ENCODE measurements at regions not wholly inside any gene's neighbourhood (a gene's known extent, or its start where the extent isn't known, plus 50 kb on each side); places are given as distances from the start of the nearest gene placed in this dataset.

DNA sequence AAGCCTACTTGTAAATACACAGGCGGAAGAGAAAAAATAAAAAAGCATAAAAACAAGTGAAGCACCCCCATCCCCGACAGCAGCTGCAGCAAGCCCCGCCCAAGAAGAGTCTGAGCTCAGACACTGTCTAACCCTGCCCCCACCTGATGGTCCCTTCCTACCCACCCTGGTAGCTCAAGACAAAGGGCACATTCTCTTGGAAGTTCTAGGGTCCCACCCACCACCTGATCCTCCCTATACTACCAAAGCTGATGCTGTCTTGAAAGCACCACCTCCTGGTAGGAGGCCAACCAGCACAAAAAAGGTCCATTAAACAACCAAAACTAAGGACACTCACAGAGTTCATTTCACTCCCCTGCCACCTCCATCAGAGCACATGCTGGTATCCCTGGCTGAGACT lies 308.2 kb downstream of the KLHL13 start:
- peak in 1 of 2 donors; percentile 48 for DNase-seq (ENCODE audit: low spot score in 2 of 2)
- no peak overlapping the region for H3K4me3 ChIP-seq (ENCODE audit: low read depth, poor library complexity, severe bottlenecking)
- intact Hi-C loops (cut with DNase I; ENCODE audit: low total_unique reads), result no loop called here
- no peak for TF ChIP-seq POLR2A (IDR thresholded peaks at IDR 0.05)
- TF ChIP-seq, protein P1, sequence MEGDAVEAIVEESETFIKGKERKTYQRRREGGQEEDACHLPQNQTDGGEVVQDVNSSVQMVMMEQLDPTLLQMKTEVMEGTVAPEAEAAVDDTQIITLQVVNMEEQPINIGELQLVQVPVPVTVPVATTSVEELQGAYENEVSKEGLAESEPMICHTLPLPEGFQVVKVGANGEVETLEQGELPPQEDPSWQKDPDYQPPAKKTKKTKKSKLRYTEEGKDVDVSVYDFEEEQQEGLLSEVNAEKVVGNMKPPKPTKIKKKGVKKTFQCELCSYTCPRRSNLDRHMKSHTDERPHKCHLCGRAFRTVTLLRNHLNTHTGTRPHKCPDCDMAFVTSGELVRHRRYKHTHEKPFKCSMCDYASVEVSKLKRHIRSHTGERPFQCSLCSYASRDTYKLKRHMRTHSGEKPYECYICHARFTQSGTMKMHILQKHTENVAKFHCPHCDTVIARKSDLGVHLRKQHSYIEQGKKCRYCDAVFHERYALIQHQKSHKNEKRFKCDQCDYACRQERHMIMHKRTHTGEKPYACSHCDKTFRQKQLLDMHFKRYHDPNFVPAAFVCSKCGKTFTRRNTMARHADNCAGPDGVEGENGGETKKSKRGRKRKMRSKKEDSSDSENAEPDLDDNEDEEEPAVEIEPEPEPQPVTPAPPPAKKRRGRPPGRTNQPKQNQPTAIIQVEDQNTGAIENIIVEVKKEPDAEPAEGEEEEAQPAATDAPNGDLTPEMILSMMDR (IDR thresholded peaks at IDR 0.05), result no peak
- 72 to 88% methylated on average over 3 of the region's 3 CpGs for WGBS, 2 donors

- intact Hi-C loops (cut with DNase I; ENCODE audit: low total_unique reads), result no loop called here
- WGBS, 2 donors, result 29 to 65% methylated on average over 1 of the region's 1 CpG
Observed at GRCh38 chrX:117803463-117803862, 313.1 kb downstream of the KLHL13 start.

DNA sequence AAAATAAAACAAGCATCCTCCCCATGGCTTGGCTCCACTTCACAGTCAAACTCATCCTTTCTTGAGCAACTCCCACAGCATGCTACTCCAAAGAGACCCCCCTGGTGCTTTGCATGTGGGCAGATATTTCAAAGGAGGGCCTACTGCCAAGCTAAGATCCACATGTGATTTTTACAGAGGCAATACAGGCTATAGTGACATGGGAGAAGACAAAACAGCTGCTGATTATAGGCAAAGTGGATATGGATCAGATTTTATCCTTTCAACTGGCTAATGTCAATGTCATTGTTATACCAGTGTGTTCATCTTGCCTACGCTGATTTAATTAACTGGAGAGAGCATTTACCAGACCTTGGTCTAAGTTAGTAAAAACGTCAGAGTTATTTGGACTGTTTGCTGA lies 328.3 kb downstream of the KLHL13 start:
- intact Hi-C loops (cut with DNase I; ENCODE audit: low total_unique reads), result no loop called here
- no peak for DNase-seq (ENCODE audit: low spot score in 2 of 2)
- H3K4me3 ChIP-seq (ENCODE audit: low read depth, poor library complexity, severe bottlenecking), result no peak overlapping the region
- WGBS, 2 donors, result 54 to 64% methylated on average over 2 of the region's 2 CpGs
- no peak for TF ChIP-seq POLR2A (IDR thresholded peaks at IDR 0.05)
- TF ChIP-seq, protein P1 (IDR thresholded peaks at IDR 0.05), result no peak

More at GRCh38 chrX:117803463-117803862, 313.1 kb downstream of the KLHL13 start:
- H3K4me3 ChIP-seq (ENCODE audit: low read depth, poor library complexity, severe bottlenecking), result no peak overlapping the region
- no peak for DNase-seq (ENCODE audit: low spot score in 2 of 2)
- TF ChIP-seq, protein P1 (IDR thresholded peaks at IDR 0.05), result no peak
- TF ChIP-seq POLR2A (IDR thresholded peaks at IDR 0.05), result no peak

DNA sequence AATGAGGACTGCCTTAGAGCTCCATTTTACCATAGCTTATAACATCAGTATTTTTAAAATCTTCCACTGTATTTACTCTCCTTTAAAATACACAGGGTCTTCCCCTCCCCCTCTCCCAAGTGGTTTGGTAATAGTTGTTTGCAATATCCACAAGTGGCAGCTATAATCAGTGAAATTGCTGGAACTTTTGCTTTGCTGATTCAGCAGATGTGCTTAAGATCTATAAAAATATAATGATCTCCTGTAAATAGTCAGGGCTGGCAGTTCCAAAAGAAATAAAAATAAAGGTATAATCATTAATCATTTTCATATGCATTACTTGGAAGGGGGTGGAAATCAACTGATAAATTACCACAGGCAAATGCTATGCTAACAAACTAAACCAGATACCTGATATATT lies 345.2 kb downstream of the KLHL13 start:
- H3K4me3 ChIP-seq (ENCODE audit: low read depth, poor library complexity, severe bottlenecking), result no peak overlapping the region
- intact Hi-C loops (cut with DNase I; ENCODE audit: low total_unique reads), result no loop called here
- TF ChIP-seq, protein P1 (IDR thresholded peaks at IDR 0.05), result no peak
- no peak for TF ChIP-seq POLR2A (IDR thresholded peaks at IDR 0.05)
- no peak for DNase-seq (ENCODE audit: low spot score in 2 of 2)

DNA sequence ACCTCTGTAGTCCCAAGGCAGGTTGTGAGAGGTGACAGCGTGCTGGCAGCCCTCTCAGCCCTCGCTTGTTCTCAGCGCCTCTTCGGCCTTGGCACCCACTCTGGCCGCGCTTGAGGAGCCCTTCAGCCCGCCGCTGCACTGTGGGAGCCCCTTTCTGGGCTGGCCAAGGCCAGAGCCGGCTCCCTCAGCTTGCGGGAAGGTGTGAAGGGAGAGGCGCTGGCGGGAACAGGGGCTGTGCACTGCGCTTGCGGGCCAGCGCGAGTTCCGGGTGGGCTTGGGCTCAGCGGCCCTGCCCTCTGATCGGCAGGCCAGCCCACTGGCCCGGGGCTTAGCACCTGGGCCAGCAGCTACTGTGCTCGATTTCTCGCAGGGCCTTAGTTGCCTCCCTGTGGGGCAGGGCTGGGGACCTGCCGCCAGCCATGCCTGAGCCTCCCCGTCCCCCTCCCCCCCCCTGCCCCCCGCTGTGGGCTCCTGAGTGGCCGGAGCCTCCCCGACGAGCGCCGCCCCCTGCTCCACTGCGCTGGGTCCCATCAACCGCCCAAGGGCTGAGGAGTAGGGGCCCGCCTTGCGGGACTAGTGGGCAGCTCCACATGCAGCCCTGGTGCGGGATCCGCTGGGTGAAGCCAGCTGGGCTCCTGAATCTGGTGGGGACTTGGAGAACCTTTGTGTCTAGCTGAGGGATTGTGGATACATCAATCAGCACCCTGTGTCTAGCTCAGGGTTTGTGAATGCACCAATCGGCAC lies 347.6 kb downstream of the KLHL13 start:
- intact Hi-C loops (cut with DNase I; ENCODE audit: low total_unique reads), result no loop called here
- no peak overlapping the region for H3K4me3 ChIP-seq (ENCODE audit: low read depth, poor library complexity, severe bottlenecking)
- DNase-seq (ENCODE audit: low spot score in 2 of 2), result peak in 1 of 2 donors; percentile 52
- WGBS, 2 donors, result 90 to 96% methylated on average over 11 to 16 of the region's 37 CpGs
- TF ChIP-seq, protein P1 (IDR thresholded peaks at IDR 0.05), result no peak
- TF ChIP-seq POLR2A (IDR thresholded peaks at IDR 0.05), result no peak

- WGBS, 2 donors, result 41 to 94% methylated on average over 1 of the region's 1 CpG
- DNase-seq (ENCODE audit: low spot score in 2 of 2), result no peak
- intact Hi-C loops (cut with DNase I; ENCODE audit: low total_unique reads), result no loop called here
- no peak overlapping the region for H3K4me3 ChIP-seq (ENCODE audit: low read depth, poor library complexity, severe bottlenecking)
- TF ChIP-seq POLR2A (IDR thresholded peaks at IDR 0.05), result no peak
- TF ChIP-seq, protein P1 (IDR thresholded peaks at IDR 0.05), result no peak
Observed at GRCh38 chrX:117765211-117765610, 351.4 kb downstream of the KLHL13 start.
